Right ventricle myocardium inferior (tissue), 1 donor: ENCODE measurements at regions not wholly inside any gene's neighbourhood (a gene's known extent, or its start where the extent isn't known, plus 50 kb on each side); places are given as distances from the start of the nearest gene placed in this dataset.

Source experiments
- ATAC-seq: fragments of 200-7000 bp; cut with Tn5 transposase; one replicate; pipeline ENCODE4 v1.9.1; 2020; ENCODE audit warnings: mild to moderate bottlenecking, moderate library complexity
- DNase-seq: peaks from one replicate; pipeline ENCODE4 v3.0.0; 2021; ENCODE audit errors: missing footprints
- intact Hi-C: fragments of 100-400 bp; cut with DNase I; formaldehyde crosslinking; loops from one replicate; pipeline ENCODE4 v1.11.0; 2022
- donor health status: DM: no; HTN: yes; CAD: no; lungs with severe emphysema.

GRCh38 chr7:84482476-84482875 lies 287.9 kb upstream of the SEMA3A start:
- ATAC-seq = no peak
- DNase-seq = no peak
- intact Hi-C loops = no loop called here

GRCh38 chr7:84479059-84479458 lies 284.5 kb upstream of the SEMA3A start:
- intact Hi-C loops = no loop called here
- ATAC-seq (no peak), DNase-seq (no peak)

GRCh38 chr7:84477786-84478478 lies 283.3 kb upstream of the SEMA3A start:
- no peak for DNase-seq
- no peak for ATAC-seq
- intact Hi-C loops = no loop called here

- intact Hi-C loops = no loop called here
- DNase-seq (no peak), ATAC-seq (no peak)
Observed at GRCh38 chr7:84474436-84474835, 279.8 kb upstream of the SEMA3A start.

- DNase-seq (no peak), ATAC-seq (no peak)
- intact Hi-C loops = no loop called here
Observed at GRCh38 chr7:84471576-84471975, 277.0 kb upstream of the SEMA3A start.

- DNase-seq = no peak
- ATAC-seq = no peak
- intact Hi-C loops = no loop called here
Observed at GRCh38 chr7:84469034-84469433, 274.4 kb upstream of the SEMA3A start.

- intact Hi-C loops = no loop called here
- DNase-seq (no peak), ATAC-seq (no peak)
Observed at GRCh38 chr7:84462259-84462658, 267.7 kb upstream of the SEMA3A start.

GRCh38 chr7:84461093-84461492 lies 266.5 kb upstream of the SEMA3A start:
- no peak for ATAC-seq
- no peak for DNase-seq
- intact Hi-C loops = no loop called here

GRCh38 chr7:84455788-84456187 lies 261.2 kb upstream of the SEMA3A start:
- no peak for DNase-seq
- ATAC-seq = no peak
- intact Hi-C loops = loop anchor here (5.0 kb wide), 1 partner anchor 473 kb away; no protein-coding TSS in a partner anchor

- ATAC-seq = no peak
- intact Hi-C loops = no loop called here
Observed at GRCh38 chr7:84454174-84454959, 259.8 kb upstream of the SEMA3A start.

GRCh38 chr7:84452618-84453017 lies 258.0 kb upstream of the SEMA3A start:
- DNase-seq = no peak
- ATAC-seq = no peak
- intact Hi-C loops = no loop called here

More at GRCh38 chr7:84454174-84454959, 259.8 kb upstream of the SEMA3A start:
- no peak for DNase-seq

GRCh38 chr7:84450772-84451171 lies 256.2 kb upstream of the SEMA3A start:
- DNase-seq (no peak), ATAC-seq (no peak)
- intact Hi-C loops = no loop called here

- intact Hi-C loops = no loop called here
- DNase-seq = no peak
- ATAC-seq = no peak
Observed at GRCh38 chr7:84447636-84448293, 253.2 kb upstream of the SEMA3A start.

- no peak for ATAC-seq
- intact Hi-C loops = no loop called here
- peak; percentile 56 for DNase-seq
Observed at GRCh38 chr7:84446991-84447480, 252.4 kb upstream of the SEMA3A start.

GRCh38 chr7:84425702-84426259 lies 231.2 kb upstream of the SEMA3A start:
- ATAC-seq = no peak
- intact Hi-C loops = no loop called here
- no peak for DNase-seq

GRCh38 chr7:84422790-84423189 lies 228.2 kb upstream of the SEMA3A start:
- ATAC-seq (no peak), DNase-seq (no peak)
- intact Hi-C loops = no loop called here

- DNase-seq (no peak), ATAC-seq (no peak)
- intact Hi-C loops = no loop called here
Observed at GRCh38 chr7:84412161-84412969, 217.8 kb upstream of the SEMA3A start.

- ATAC-seq (no peak), DNase-seq (no peak)
- intact Hi-C loops = no loop called here
Observed at GRCh38 chr7:84399661-84400060, 205.1 kb upstream of the SEMA3A start.

- intact Hi-C loops = no loop called here
- ATAC-seq = no peak
Observed at GRCh38 chr7:84394219-84394618, 199.6 kb upstream of the SEMA3A start.

More at GRCh38 chr7:84394219-84394618, 199.6 kb upstream of the SEMA3A start:
- DNase-seq = no peak
